HG03196 (cell line): ENCODE measurements at regions not wholly inside any gene's neighbourhood (a gene's known extent, or its start where the extent isn't known, plus 50 kb on each side); places are given as distances from the start of the nearest gene placed in this dataset.
A peak's percentile ranks its signal among the peaks of the same experiment; 100 is the strongest.

Experiments
- ATAC-seq: cut with Tn5 transposase; IDR thresholded peaks from one replicate; pipeline ENCODE4 v1.9.1; 2021; ENCODE audit not compliant: unreplicated experiment

GRCh38 chr7:16065939-16066338 is 355.4 kb downstream of the CRPPA start:
- ATAC-seq, result no peak

- ATAC-seq, result no peak
Observed at GRCh38 chr7:16063716-16064675, 357.3 kb downstream of the CRPPA start.

GRCh38 chr7:16063221-16063620 is 358.1 kb downstream of the CRPPA start:
- ATAC-seq, result no peak

GRCh38 chr7:16062269-16062668 is 359.1 kb downstream of the CRPPA start:
- ATAC-seq, result no peak

- no peak for ATAC-seq
Observed at GRCh38 chr7:16061630-16062029, 359.7 kb downstream of the CRPPA start.

GRCh38 chr7:16061011-16061410 is 360.3 kb downstream of the CRPPA start:
- ATAC-seq, result no peak

GRCh38 chr7:16060502-16060901 is 360.8 kb downstream of the CRPPA start:
- ATAC-seq, result no peak

- ATAC-seq, result peak; percentile 63
Observed at GRCh38 chr7:16055263-16055976, 365.9 kb downstream of the CRPPA start.

- ATAC-seq, result no peak
Observed at GRCh38 chr7:16051561-16052255, 365.2 kb upstream of the MEOX2 start.

- no peak for ATAC-seq
Observed at GRCh38 chr7:16046041-16046440, 359.6 kb upstream of the MEOX2 start.

- ATAC-seq, result no peak
Observed at GRCh38 chr7:16045296-16045695, 358.8 kb upstream of the MEOX2 start.

- no peak for ATAC-seq
Observed at GRCh38 chr7:16044645-16045044, 358.2 kb upstream of the MEOX2 start.

GRCh38 chr7:16040346-16040745 is 353.9 kb upstream of the MEOX2 start:
- no peak for ATAC-seq

- no peak for ATAC-seq
Observed at GRCh38 chr7:16038906-16039305, 352.4 kb upstream of the MEOX2 start.

- ATAC-seq, result no peak
Observed at GRCh38 chr7:16035392-16035791, 348.9 kb upstream of the MEOX2 start.

GRCh38 chr7:16034866-16035265 is 348.4 kb upstream of the MEOX2 start:
- no peak for ATAC-seq

- ATAC-seq, result no peak
Observed at GRCh38 chr7:16034353-16034752, 347.9 kb upstream of the MEOX2 start.

GRCh38 chr7:16033233-16033632 is 346.8 kb upstream of the MEOX2 start:
- no peak for ATAC-seq

GRCh38 chr7:16028636-16029035 is 342.2 kb upstream of the MEOX2 start:
- no peak for ATAC-seq

- no peak for ATAC-seq
Observed at GRCh38 chr7:16028103-16028502, 341.6 kb upstream of the MEOX2 start.

GRCh38 chr7:16027396-16027795 is 340.9 kb upstream of the MEOX2 start:
- no peak for ATAC-seq
